Body of pancreas (tissue), 4 donors: ENCODE measurements at regions not wholly inside any gene's neighbourhood (a gene's known extent, or its start where the extent isn't known, plus 50 kb on each side); places are given as distances from the start of the nearest gene placed in this dataset.

Source experiments
- ATAC-seq: fragments of 150-250 bp; one replicate; pipeline ENCODE4 v1.9.1; 2016
- DNase-seq, 4 donors: peaks; one replicate each; pipeline ENCODE4 v3.0.0-alpha.2; 2019
- H3K27ac ChIP-seq, 4 donors: fragments of 200-600 bp; sonication (generic); 1 replicate in 3 of 4; 2 replicates in 1 of 4; pipeline versions ENCODE4 v1.5.1 to v1.6.1; 2016 to 2019; ENCODE audit warnings: mild to moderate bottlenecking in 1 of 4, mixed read lengths in 1 of 4, moderate library complexity in 1 of 4
- H3K27me3 ChIP-seq, 2 donors: fragments of 200-600 bp; sonication (generic); one replicate each; pipeline ENCODE4 v1.6.0; 2016; ENCODE audit warnings: mild to moderate bottlenecking in 1 of 2
- H3K36me3 ChIP-seq, 2 donors: fragments of 200-600 bp; sonication (generic); replicated peaks in 1 of 2; 2 replicates each; pipeline ENCODE4 v1.5.1; 2016; ENCODE audit warnings: low read depth in 2 of 2; ENCODE audit not compliant: insufficient read depth in 1 of 2
- H3K4me1 ChIP-seq: fragments of 200-600 bp; sonication (generic); one replicate; pipeline ENCODE4 v1.6.0; 2016
- H3K4me3 ChIP-seq, 2 donors: fragments of 200-600 bp; sonication (generic); 1 replicate in 1 of 2; 2 replicates in 1 of 2; pipeline ENCODE4 v1.5.1; 2016 to 2019
- H3K9me3 ChIP-seq, 3 donors: fragments of 200-600 bp; sonication (generic); 1 replicate in 2 of 3; 2 replicates in 1 of 3; pipeline ENCODE4 v1.5.1; 2016
- POLR2A ChIP-seq, 3 donors: fragments of 450-650 bp; IDR thresholded peaks; one replicate each; pipeline ENCODE4 v1.6.1; 2016; ENCODE audit warnings: antibody characterized with exemption in 3 of 3, mild to moderate bottlenecking in 2 of 3
- WGBS, 2 donors: methylation state at CpG; one replicate each; pipeline ENCODE4 v1.1.5; 2017; 5-methylcytosine and 5-hydroxymethylcytosine counted together
- intact Hi-C: fragments of 100-400 bp; cut with DNase I; formaldehyde crosslinking; loops from one replicate; pipeline ENCODE4 v1.15.1; 2023
- TF ChIP-seq, protein P1 (sequence below), 7 experiments: fragments of 450-650 bp in 4 of 7; fragments of 200-600 bp in 3 of 7; sonication (generic) in 3 of 7; IDR thresholded peaks; one replicate each; pipeline ENCODE4 v1.5.1; 2016 to 2019; ENCODE audit warnings: antibody characterized with exemption in 7 of 7

DNA sequence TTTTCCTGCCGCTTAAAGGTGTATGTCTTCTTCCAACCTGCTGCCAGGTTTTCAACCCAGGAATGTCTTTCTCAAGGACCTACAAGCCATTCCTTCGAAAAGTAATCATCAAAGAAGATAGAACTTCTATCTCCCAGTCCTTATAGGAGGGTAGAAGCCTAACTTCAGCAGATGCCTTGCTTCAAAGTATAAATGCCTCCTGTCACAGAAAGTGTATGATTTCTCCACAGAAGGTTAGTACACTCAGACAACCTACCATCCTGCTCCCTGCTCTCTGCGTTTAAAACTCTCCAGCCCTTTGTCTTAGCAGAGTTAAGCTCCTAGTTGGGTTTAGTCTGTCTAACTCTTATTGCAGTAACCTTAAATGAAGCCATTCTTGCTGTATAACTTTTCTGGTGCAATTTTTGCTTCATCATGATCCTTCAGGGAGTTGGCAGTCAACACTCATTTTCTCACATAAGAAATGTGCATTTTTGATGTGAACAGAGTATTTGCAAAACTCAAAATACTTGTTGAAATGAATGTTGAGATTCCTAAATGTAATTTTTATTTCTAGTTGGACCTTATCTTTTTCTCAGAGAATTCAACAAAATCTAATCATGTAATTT lies 737.5 kb downstream of the LIG4 start:
- DNase-seq (no peak), ATAC-seq (no peak)
- Histone ChIP-seq H3K27ac (no peak overlapping the region), H3K36me3 (no peaks in the 10 kb centered on the region), H3K4me3 (no peak overlapping the region), H3K27me3 (no peaks in the 10 kb centered on the region), H3K4me1 (no peaks in the 10 kb centered on the region), H3K9me3 (peaks cover 0 to 2% (median 0%) of the 10 kb centered on the region in 3 donors)
- TF ChIP-seq POLR2A (IDR thresholded peaks at IDR 0.05): no peak
- TF ChIP-seq, protein P1, sequence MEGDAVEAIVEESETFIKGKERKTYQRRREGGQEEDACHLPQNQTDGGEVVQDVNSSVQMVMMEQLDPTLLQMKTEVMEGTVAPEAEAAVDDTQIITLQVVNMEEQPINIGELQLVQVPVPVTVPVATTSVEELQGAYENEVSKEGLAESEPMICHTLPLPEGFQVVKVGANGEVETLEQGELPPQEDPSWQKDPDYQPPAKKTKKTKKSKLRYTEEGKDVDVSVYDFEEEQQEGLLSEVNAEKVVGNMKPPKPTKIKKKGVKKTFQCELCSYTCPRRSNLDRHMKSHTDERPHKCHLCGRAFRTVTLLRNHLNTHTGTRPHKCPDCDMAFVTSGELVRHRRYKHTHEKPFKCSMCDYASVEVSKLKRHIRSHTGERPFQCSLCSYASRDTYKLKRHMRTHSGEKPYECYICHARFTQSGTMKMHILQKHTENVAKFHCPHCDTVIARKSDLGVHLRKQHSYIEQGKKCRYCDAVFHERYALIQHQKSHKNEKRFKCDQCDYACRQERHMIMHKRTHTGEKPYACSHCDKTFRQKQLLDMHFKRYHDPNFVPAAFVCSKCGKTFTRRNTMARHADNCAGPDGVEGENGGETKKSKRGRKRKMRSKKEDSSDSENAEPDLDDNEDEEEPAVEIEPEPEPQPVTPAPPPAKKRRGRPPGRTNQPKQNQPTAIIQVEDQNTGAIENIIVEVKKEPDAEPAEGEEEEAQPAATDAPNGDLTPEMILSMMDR (IDR thresholded peaks at IDR 0.05): no peak
- WGBS, 2 donors: 49 to 60% methylated on average over 3 of the region's 3 CpGs
- intact Hi-C loops: no loop called here

DNA sequence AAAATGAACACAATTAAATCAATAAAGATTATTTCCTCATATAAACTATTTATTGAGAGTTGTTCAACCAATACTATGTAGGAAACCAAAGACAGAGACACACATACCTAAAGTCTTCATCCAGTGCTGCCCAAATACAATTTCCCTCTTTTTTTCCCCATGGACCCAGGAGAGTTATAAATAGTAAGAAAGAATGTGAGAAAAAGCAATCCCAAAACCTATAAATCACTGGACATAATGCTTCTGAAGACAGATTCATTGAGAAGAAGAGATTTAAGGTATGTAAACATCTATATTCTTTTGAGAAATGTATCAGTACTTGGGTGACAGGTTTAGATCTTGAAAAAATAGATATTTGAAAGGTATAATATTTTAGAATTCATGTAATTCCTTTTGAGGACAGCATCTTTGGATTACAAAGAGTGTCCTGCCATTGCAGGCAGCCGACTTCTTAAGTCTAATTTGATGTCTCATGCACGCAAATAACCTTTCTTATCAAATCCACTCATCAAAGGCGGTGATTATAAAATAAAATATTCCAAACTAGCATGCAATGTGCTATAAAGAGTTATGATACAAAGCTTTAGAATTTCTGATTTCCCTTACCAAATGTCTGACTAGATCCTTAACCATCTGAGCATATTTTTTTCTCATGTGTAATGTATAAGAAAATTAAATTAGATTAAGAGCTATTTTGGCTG lies 739.4 kb downstream of the LIG4 start:
- intact Hi-C loops: no loop called here
- peaks cover 0 to 2% (median 0%) of the 10 kb centered on the region in 3 donors for H3K9me3 ChIP-seq
- no peak for DNase-seq
- no peaks in the 10 kb centered on the region for H3K36me3 ChIP-seq
- 53 to 65% methylated on average over 3 of the region's 3 CpGs for WGBS, 2 donors
- H3K27me3 ChIP-seq: no peaks in the 10 kb centered on the region
- no peak for ATAC-seq
- H3K4me3 ChIP-seq: no peak overlapping the region
- H3K4me1 ChIP-seq: no peaks in the 10 kb centered on the region
- TF ChIP-seq POLR2A (IDR thresholded peaks at IDR 0.05): no peak
- TF ChIP-seq, protein P1 (IDR thresholded peaks at IDR 0.05): no peak
- H3K27ac ChIP-seq: no peak overlapping the region

DNA sequence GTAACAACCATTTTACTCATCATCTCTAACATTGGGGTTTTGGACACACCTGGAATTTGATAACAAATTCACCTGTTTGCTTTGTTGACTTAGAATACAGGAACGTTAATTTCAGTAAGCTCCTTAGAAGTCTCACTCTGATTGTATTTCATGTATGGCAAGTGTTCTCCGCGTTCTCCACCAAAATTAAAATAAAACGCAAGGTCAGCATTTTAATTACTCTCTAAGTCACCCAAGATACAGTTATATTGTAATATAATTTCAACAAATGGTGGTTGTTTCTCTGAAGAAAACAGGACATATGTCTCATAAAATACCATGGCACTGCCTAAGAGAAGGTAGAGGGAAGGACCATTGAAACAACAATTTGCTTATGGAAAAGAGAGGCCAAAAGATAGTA lies 742.1 kb downstream of the LIG4 start:
- WGBS, 2 donors: 75 to 79% methylated on average over 4 of the region's 4 CpGs
- intact Hi-C loops: no loop called here
- Histone ChIP-seq H3K9me3 (peaks cover 0 to 2% (median 0%) of the 10 kb centered on the region in 3 donors), H3K27ac (no peak overlapping the region), H3K4me3 (no peak overlapping the region), H3K36me3 (no peaks in the 10 kb centered on the region), H3K4me1 (no peaks in the 10 kb centered on the region), H3K27me3 (no peaks in the 10 kb centered on the region)
- TF ChIP-seq, protein P1 (IDR thresholded peaks at IDR 0.05): no peak
- no peak for TF ChIP-seq POLR2A (IDR thresholded peaks at IDR 0.05)
- ATAC-seq (no peak), DNase-seq (no peak)

DNA sequence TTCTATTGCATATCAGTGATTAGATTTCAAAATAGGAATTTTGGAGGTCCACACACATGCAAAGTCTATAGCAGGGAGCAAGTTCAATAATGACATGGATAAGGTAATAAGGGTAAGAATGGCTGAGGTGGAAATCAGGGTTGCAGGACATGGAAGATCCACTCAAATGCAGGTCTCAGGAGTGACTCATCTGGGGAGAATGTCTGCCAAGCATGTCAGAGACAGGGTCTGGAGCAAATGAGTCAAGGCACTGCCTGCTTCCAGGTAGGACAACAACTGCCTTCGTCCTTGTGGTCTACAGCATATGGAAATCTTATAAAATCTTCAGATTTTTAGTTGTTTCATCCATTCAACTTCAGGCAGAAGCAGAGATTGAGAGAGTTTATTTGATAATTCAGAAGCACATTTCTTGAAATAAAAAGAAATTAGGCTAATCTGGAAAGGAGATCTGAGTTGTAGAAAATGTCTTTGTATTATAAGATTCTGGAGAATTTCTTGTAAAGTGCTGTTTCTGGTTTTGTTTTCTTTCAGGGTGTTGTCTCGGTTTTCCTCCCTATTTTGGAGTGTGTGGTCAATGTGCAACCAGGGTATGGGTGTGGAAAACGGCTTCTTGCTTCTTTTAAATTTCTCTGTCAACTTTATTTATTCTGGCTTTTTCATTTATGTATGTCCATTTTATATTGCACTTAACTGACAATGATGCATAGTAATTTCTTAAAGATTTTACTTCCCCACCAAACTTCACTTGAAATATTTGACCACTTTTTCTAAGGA lies 748.8 kb downstream of the LIG4 start:
- TF ChIP-seq, protein P1 (IDR thresholded peaks at IDR 0.05): no peak
- no peak for TF ChIP-seq POLR2A (IDR thresholded peaks at IDR 0.05)
- no peak overlapping the region for H3K27ac ChIP-seq
- no peak overlapping the region for H3K4me3 ChIP-seq
- no peaks in the 10 kb centered on the region for H3K9me3 ChIP-seq
- ATAC-seq (no peak), DNase-seq (no peak)
- H3K36me3 ChIP-seq: no peaks in the 10 kb centered on the region
- intact Hi-C loops: no loop called here
- WGBS, 2 donors: 40 to 43% methylated on average over 3 of the region's 3 CpGs
- H3K4me1 ChIP-seq: no peaks in the 10 kb centered on the region
- H3K27me3 ChIP-seq: no peaks in the 10 kb centered on the region
